SU-DHL-6 (cell line): ENCODE measurements at regions not wholly inside any gene's neighbourhood (a gene's known extent, or its start where the extent isn't known, plus 50 kb on each side); places are given as distances from the start of the nearest gene placed in this dataset.

Experiments
- CTCF ChIP-seq: fragments of 200-600 bp; sonication (generic); IDR thresholded peaks from one replicate; pipeline ENCODE4 v1.5.1; 2017; ENCODE audit warnings: antibody characterized with exemption, mild to moderate bottlenecking, low read length, moderate library complexity; ENCODE audit not compliant: insufficient read depth, poor library complexity, severe bottlenecking
- EZH2phosphoT487 ChIP-seq: fragments of 200-600 bp; sonication (generic), shearing (Covaris generic); conservative IDR thresholded peaks from 2 replicates; pipeline ENCODE4 v1.6.1; 2018; ENCODE audit warnings: mild to moderate bottlenecking, antibody characterized with exemption, low read length, moderate library complexity, mixed read lengths

- no peak for TF ChIP-seq CTCF
- TF ChIP-seq EZH2phosphoT487 = no peak
Measured at GRCh38 chr10:29407280-29407858, 118.5 kb downstream of the LYZL1 start.
